Ascending aorta (tissue), 2 donors: ENCODE measurements at regions not wholly inside any gene's neighbourhood (a gene's known extent, or its start where the extent isn't known, plus 50 kb on each side); places are given as distances from the start of the nearest gene placed in this dataset.

ENCODE experiments used
- DNase-seq, 2 donors: peaks; one replicate each; pipeline ENCODE4 v3.0.0-alpha.2; 2019; ENCODE audit warnings: low spot score in 2 of 2
- H3K27ac ChIP-seq, 2 donors: fragments of 200-600 bp; sonication (generic); one replicate each; pipeline ENCODE4 v1.5.1; 2016 to 2017; ENCODE audit warnings: mild to moderate bottlenecking in 1 of 2
- H3K27me3 ChIP-seq: fragments of 200-600 bp; sonication (generic); one replicate; pipeline ENCODE4 v1.5.1; 2017
- H3K36me3 ChIP-seq, 2 donors: fragments of 200-600 bp; sonication (generic); one replicate each; pipeline ENCODE4 v1.5.1; 2016
- H3K4me1 ChIP-seq, 2 donors: fragments of 200-600 bp; sonication (generic); one replicate each; pipeline ENCODE4 v1.5.1; 2016 to 2017; ENCODE audit warnings: mild to moderate bottlenecking in 1 of 2
- H3K4me3 ChIP-seq, 2 donors: fragments of 200-600 bp; sonication (generic); one replicate each; pipeline ENCODE4 v1.5.1; 2016 to 2017; ENCODE audit warnings: mild to moderate bottlenecking in 1 of 2
- H3K9me3 ChIP-seq, 2 donors: fragments of 200-600 bp; sonication (generic); one replicate each; pipeline ENCODE4 v1.5.1; 2016
- CTCF ChIP-seq, 3 experiments: fragments of 200-600 bp in 2 of 3; fragments of 450-650 bp in 1 of 3; sonication (generic) in 2 of 3; IDR thresholded peaks; one replicate each; pipeline ENCODE4 v1.5.1; 2016 to 2019; ENCODE audit warnings: antibody characterized with exemption in 3 of 3, mild to moderate bottlenecking in 1 of 3, moderate library complexity in 1 of 3
- intact Hi-C: fragments of 100-400 bp; cut with DNase I; formaldehyde crosslinking; loops from one replicate; pipeline ENCODE4 v1.15.1; 2023

GRCh38 chr2:49600524-49600923 is 446.2 kb upstream of the FSHR start:
- no peaks in the 10 kb centered on the region for H3K36me3 ChIP-seq
- H3K27me3 ChIP-seq, result no peaks in the 10 kb centered on the region
- intact Hi-C loops, result no loop called here
- no peak overlapping the region for H3K4me3 ChIP-seq
- DNase-seq, result no peak
- no peaks in the 10 kb centered on the region for H3K4me1 ChIP-seq
- no peak for TF ChIP-seq CTCF (IDR thresholded peaks at IDR 0.05)
- no peaks in the 10 kb centered on the region for H3K9me3 ChIP-seq
- no peak overlapping the region for H3K27ac ChIP-seq

GRCh38 chr2:49598231-49598630 is 443.9 kb upstream of the FSHR start:
- Histone ChIP-seq H3K27ac (no peak overlapping the region), H3K36me3 (no peaks in the 10 kb centered on the region), H3K27me3 (no peaks in the 10 kb centered on the region), H3K4me3 (no peak overlapping the region), H3K9me3 (no peaks in the 10 kb centered on the region), H3K4me1 (no peaks in the 10 kb centered on the region)
- TF ChIP-seq CTCF (IDR thresholded peaks at IDR 0.05), result no peak
- no peak for DNase-seq
- intact Hi-C loops, result no loop called here

- intact Hi-C loops, result no loop called here
- no peak for TF ChIP-seq CTCF (IDR thresholded peaks at IDR 0.05)
Measured at GRCh38 chr2:49585921-49586320, 431.6 kb upstream of the FSHR start.

GRCh38 chr2:49582946-49583345 is 428.6 kb upstream of the FSHR start:
- no peak for DNase-seq
- intact Hi-C loops, result no loop called here
- H3K27me3 ChIP-seq, result no peaks in the 10 kb centered on the region

More at GRCh38 chr2:49585921-49586320, 431.6 kb upstream of the FSHR start:
- Histone ChIP-seq H3K9me3 (no peaks in the 10 kb centered on the region), H3K27me3 (no peaks in the 10 kb centered on the region), H3K4me3 (no peak overlapping the region), H3K4me1 (no peaks in the 10 kb centered on the region), H3K36me3 (no peaks in the 10 kb centered on the region), H3K27ac (no peak overlapping the region)
- no peak for DNase-seq

GRCh38 chr2:49577041-49577440 is 422.7 kb upstream of the FSHR start:
- Histone ChIP-seq H3K27me3 (no peaks in the 10 kb centered on the region), H3K9me3 (no peaks in the 10 kb centered on the region), H3K36me3 (no peaks in the 10 kb centered on the region), H3K27ac (no peak overlapping the region), H3K4me3 (no peak overlapping the region), H3K4me1 (no peaks in the 10 kb centered on the region)
- no peak for TF ChIP-seq CTCF (IDR thresholded peaks at IDR 0.05)
- DNase-seq, result no peak
- intact Hi-C loops, result no loop called here

More at GRCh38 chr2:49582946-49583345, 428.6 kb upstream of the FSHR start:
- Histone ChIP-seq H3K4me3 (no peak overlapping the region), H3K9me3 (no peaks in the 10 kb centered on the region), H3K27ac (no peak overlapping the region), H3K4me1 (no peaks in the 10 kb centered on the region), H3K36me3 (no peaks in the 10 kb centered on the region)
- TF ChIP-seq CTCF (IDR thresholded peaks at IDR 0.05), result no peak

DNA sequence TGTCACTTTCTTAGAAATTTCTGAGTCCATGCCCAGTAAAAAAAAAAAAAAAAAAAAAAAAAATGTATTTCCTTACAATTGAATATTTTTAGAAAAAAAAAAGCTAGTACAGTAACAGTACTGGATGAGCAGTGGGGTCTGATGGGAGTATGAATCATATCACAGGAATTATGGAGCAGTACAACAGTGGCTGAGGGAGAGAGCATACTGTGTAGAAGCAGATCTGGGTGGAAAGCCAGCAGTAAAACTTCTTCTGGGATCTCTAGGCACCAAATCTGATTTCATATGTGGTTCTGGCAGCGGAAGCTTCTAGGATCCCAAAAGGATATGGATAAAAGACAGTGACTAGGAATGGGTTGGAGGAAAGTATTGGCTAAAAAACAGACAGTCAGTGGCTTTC is 414.9 kb upstream of the FSHR start:
- intact Hi-C loops, result no loop called here
- H3K27ac ChIP-seq, result no peak overlapping the region
- no peak overlapping the region for H3K4me3 ChIP-seq
- no peaks in the 10 kb centered on the region for H3K27me3 ChIP-seq
- TF ChIP-seq CTCF (IDR thresholded peaks at IDR 0.05), result no peak
- no peaks in the 10 kb centered on the region for H3K36me3 ChIP-seq
- no peaks in the 10 kb centered on the region for H3K9me3 ChIP-seq
- no peak for DNase-seq
- no peaks in the 10 kb centered on the region for H3K4me1 ChIP-seq
